ENCODE measurements at regions not wholly inside any gene's neighbourhood (a gene's known extent, or its start where the extent isn't known, plus 50 kb on each side); places are given as distances from the start of the nearest gene placed in this dataset.

DNA sequence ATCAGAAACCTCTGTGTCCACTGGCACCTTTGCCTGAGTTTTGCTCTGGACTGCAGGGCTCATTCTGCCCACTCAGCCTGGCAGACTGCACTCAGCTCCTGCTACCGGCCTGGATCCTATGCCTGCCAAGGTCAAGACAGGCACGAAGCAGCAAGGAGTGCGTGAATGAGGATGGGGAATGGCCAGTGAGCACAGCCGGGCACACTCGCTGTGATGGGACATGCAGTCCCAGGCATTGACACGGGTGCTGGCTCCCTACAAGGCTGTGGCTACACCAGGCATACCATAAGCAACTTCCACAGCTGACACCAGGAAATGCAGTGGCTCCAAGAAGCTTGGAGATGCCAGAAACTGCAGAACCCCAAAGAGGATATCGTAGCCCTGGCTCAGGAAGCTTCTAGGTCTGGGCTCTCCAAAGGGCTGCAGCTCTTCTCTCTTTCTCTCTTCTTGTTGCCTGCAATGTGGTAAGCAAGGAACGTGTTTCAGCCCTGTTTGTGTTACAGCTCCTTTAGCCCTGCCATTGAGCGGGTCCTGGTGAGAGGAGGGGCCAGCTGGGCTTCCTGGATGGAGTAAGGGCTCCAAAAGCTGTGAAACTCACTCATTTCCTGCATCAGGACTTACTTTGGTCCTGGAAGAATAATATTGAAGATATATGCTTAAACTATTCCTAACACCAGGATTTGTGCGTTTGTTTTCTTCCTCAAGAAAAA, 832.6 kb upstream of the SLITRK5 start:
- TF ChIP-seq, protein P1, sequence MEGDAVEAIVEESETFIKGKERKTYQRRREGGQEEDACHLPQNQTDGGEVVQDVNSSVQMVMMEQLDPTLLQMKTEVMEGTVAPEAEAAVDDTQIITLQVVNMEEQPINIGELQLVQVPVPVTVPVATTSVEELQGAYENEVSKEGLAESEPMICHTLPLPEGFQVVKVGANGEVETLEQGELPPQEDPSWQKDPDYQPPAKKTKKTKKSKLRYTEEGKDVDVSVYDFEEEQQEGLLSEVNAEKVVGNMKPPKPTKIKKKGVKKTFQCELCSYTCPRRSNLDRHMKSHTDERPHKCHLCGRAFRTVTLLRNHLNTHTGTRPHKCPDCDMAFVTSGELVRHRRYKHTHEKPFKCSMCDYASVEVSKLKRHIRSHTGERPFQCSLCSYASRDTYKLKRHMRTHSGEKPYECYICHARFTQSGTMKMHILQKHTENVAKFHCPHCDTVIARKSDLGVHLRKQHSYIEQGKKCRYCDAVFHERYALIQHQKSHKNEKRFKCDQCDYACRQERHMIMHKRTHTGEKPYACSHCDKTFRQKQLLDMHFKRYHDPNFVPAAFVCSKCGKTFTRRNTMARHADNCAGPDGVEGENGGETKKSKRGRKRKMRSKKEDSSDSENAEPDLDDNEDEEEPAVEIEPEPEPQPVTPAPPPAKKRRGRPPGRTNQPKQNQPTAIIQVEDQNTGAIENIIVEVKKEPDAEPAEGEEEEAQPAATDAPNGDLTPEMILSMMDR (IDR thresholded peaks at IDR 0.05), result no peak
- TF ChIP-seq POLR2A (IDR thresholded peaks at IDR 0.05) (no peak), EP300 (IDR thresholded peaks at IDR 0.05) (no peak)
